ENCODE measurements at regions not wholly inside any gene's neighbourhood (a gene's known extent, or its start where the extent isn't known, plus 50 kb on each side); places are given as distances from the start of the nearest gene placed in this dataset.

- no peak overlapping the region for H3K4me3 Mint-ChIP-seq (ENCODE audit: unreplicated experiment)
- H3K27me3 Mint-ChIP-seq (ENCODE audit: unreplicated experiment) = no peaks in the 10 kb centered on the region
- H3K9me3 Mint-ChIP-seq (ENCODE audit: unreplicated experiment) = no peaks in the 10 kb centered on the region
- no peak overlapping the region for H3K27ac Mint-ChIP-seq (ENCODE audit: unreplicated experiment)
- no peak for TF ChIP-seq CTCF (IDR thresholded peaks at IDR 0.05; ENCODE audit: partially characterized antibody, unreplicated experiment)
- no peak for DNase-seq
- H3K4me1 Mint-ChIP-seq (ENCODE audit: low read depth, unreplicated experiment) = peaks cover 2% of the 10 kb centered on the region
- H3K36me3 Mint-ChIP-seq (ENCODE audit: unreplicated experiment) = no peaks in the 10 kb centered on the region
Measured at GRCh38 chr16:59295474-59295873, 561.4 kb upstream of the GOT2 start.

- no peak for TF ChIP-seq CTCF (IDR thresholded peaks at IDR 0.05; ENCODE audit: partially characterized antibody, unreplicated experiment)
- no peaks in the 10 kb centered on the region for H3K36me3 Mint-ChIP-seq (ENCODE audit: unreplicated experiment)
- H3K9me3 Mint-ChIP-seq (ENCODE audit: unreplicated experiment) = peaks cover 5% of the 10 kb centered on the region
- no peaks in the 10 kb centered on the region for H3K27me3 Mint-ChIP-seq (ENCODE audit: unreplicated experiment)
- DNase-seq = no peak
- peaks cover 6% of the 10 kb centered on the region for H3K4me1 Mint-ChIP-seq (ENCODE audit: low read depth, unreplicated experiment)
- H3K4me3 Mint-ChIP-seq (ENCODE audit: unreplicated experiment) = no peak overlapping the region
- no peak overlapping the region for H3K27ac Mint-ChIP-seq (ENCODE audit: unreplicated experiment)
Measured at GRCh38 chr16:59290718-59291117, 556.6 kb upstream of the GOT2 start.

- H3K27ac Mint-ChIP-seq (ENCODE audit: unreplicated experiment) = no peak overlapping the region
- DNase-seq = no peak
- no peak for TF ChIP-seq CTCF (IDR thresholded peaks at IDR 0.05; ENCODE audit: partially characterized antibody, unreplicated experiment)
- peaks cover 9% of the 10 kb centered on the region for H3K36me3 Mint-ChIP-seq (ENCODE audit: unreplicated experiment)
- peaks cover 12% of the 10 kb centered on the region for H3K9me3 Mint-ChIP-seq (ENCODE audit: unreplicated experiment)
- no peaks in the 10 kb centered on the region for H3K27me3 Mint-ChIP-seq (ENCODE audit: unreplicated experiment)
- H3K4me3 Mint-ChIP-seq (ENCODE audit: unreplicated experiment) = no peak overlapping the region
- peaks cover 6% of the 10 kb centered on the region for H3K4me1 Mint-ChIP-seq (ENCODE audit: low read depth, unreplicated experiment)
Measured at GRCh38 chr16:59289151-59289550, 555.0 kb upstream of the GOT2 start.

GRCh38 chr16:59274141-59274540 lies 540.0 kb upstream of the GOT2 start:
- H3K36me3 Mint-ChIP-seq (ENCODE audit: unreplicated experiment) = no peaks in the 10 kb centered on the region
- no peak for TF ChIP-seq CTCF (IDR thresholded peaks at IDR 0.05; ENCODE audit: partially characterized antibody, unreplicated experiment)
- no peak overlapping the region for H3K27ac Mint-ChIP-seq (ENCODE audit: unreplicated experiment)
- no peak for DNase-seq
- no peak overlapping the region for H3K4me3 Mint-ChIP-seq (ENCODE audit: unreplicated experiment)
- H3K4me1 Mint-ChIP-seq (ENCODE audit: low read depth, unreplicated experiment) = no peaks in the 10 kb centered on the region
- no peaks in the 10 kb centered on the region for H3K9me3 Mint-ChIP-seq (ENCODE audit: unreplicated experiment)
- no peaks in the 10 kb centered on the region for H3K27me3 Mint-ChIP-seq (ENCODE audit: unreplicated experiment)

- TF ChIP-seq CTCF (IDR thresholded peaks at IDR 0.05; ENCODE audit: partially characterized antibody, unreplicated experiment) = no peak
- H3K4me3 Mint-ChIP-seq (ENCODE audit: unreplicated experiment) = no peak overlapping the region
- H3K4me1 Mint-ChIP-seq (ENCODE audit: low read depth, unreplicated experiment) = peaks cover 4% of the 10 kb centered on the region
- no peak for DNase-seq
- H3K36me3 Mint-ChIP-seq (ENCODE audit: unreplicated experiment) = no peaks in the 10 kb centered on the region
- H3K27me3 Mint-ChIP-seq (ENCODE audit: unreplicated experiment) = no peaks in the 10 kb centered on the region
- no peaks in the 10 kb centered on the region for H3K9me3 Mint-ChIP-seq (ENCODE audit: unreplicated experiment)
- H3K27ac Mint-ChIP-seq (ENCODE audit: unreplicated experiment) = no peak overlapping the region
Measured at GRCh38 chr16:59263955-59264354, 529.8 kb upstream of the GOT2 start.

All from glutamatergic neuron (in vitro differentiated cells).